Kasumi-1 (cell line): ENCODE measurements at regions not wholly inside any gene's neighbourhood (a gene's known extent, or its start where the extent isn't known, plus 50 kb on each side); places are given as distances from the start of the nearest gene placed in this dataset.
A peak's percentile ranks its signal among the peaks of the same experiment; 100 is the strongest.

Source experiments
- DNase-seq, 2 experiments: peaks; one replicate each; lab custom pipeline; 2025; lab: John Stamatoyannopoulos, UW

- DNase-seq = peak; percentile 17 to 21
Observed at GRCh38 chr4:81881855-81882621, 410.3 kb upstream of the RASGEF1B start.

- DNase-seq = no peak
Observed at GRCh38 chr4:81876106-81876505, 404.4 kb upstream of the RASGEF1B start.

- DNase-seq = no peak
Observed at GRCh38 chr4:81874661-81875515, 403.2 kb upstream of the RASGEF1B start.

- DNase-seq = no peak
Observed at GRCh38 chr4:81870275-81870674, 398.6 kb upstream of the RASGEF1B start.

- no peak for DNase-seq
Observed at GRCh38 chr4:81860111-81860510, 388.4 kb upstream of the RASGEF1B start.

- no peak for DNase-seq
Observed at GRCh38 chr4:81854406-81854805, 382.7 kb upstream of the RASGEF1B start.

GRCh38 chr4:81852031-81852715 lies 380.5 kb upstream of the RASGEF1B start:
- DNase-seq = no peak

- DNase-seq = no peak
Observed at GRCh38 chr4:81850701-81851100, 379.0 kb upstream of the RASGEF1B start.

- DNase-seq = no peak
Observed at GRCh38 chr4:81845761-81846160, 374.1 kb upstream of the RASGEF1B start.

GRCh38 chr4:81845273-81845672 lies 373.6 kb upstream of the RASGEF1B start:
- no peak for DNase-seq

- DNase-seq = peak; percentile 88 to 90
Observed at GRCh38 chr4:81844717-81845116, 373.0 kb upstream of the RASGEF1B start.

- no peak for DNase-seq
Observed at GRCh38 chr4:81839347-81840042, 367.8 kb upstream of the RASGEF1B start.

GRCh38 chr4:81838586-81838985 lies 366.9 kb upstream of the RASGEF1B start:
- no peak for DNase-seq

GRCh38 chr4:81836716-81837115 lies 365.0 kb upstream of the RASGEF1B start:
- DNase-seq = no peak

- no peak for DNase-seq
Observed at GRCh38 chr4:81833576-81833975, 361.9 kb upstream of the RASGEF1B start.

GRCh38 chr4:81828991-81829390 lies 357.3 kb upstream of the RASGEF1B start:
- DNase-seq = no peak

GRCh38 chr4:81827577-81828202 lies 356.0 kb upstream of the RASGEF1B start:
- no peak for DNase-seq

GRCh38 chr4:81826817-81827424 lies 355.2 kb upstream of the RASGEF1B start:
- no peak for DNase-seq

- DNase-seq = no peak
Observed at GRCh38 chr4:81826335-81826734, 354.6 kb upstream of the RASGEF1B start.

- no peak for DNase-seq
Observed at GRCh38 chr4:81818385-81818920, 346.7 kb upstream of the RASGEF1B start.
